Keratinocyte (primary cell): ENCODE measurements at regions not wholly inside any gene's neighbourhood (a gene's known extent, or its start where the extent isn't known, plus 50 kb on each side); places are given as distances from the start of the nearest gene placed in this dataset.

Experiments used
- CTCF ChIP-seq, 3 experiments: IDR thresholded peaks in 1 of 3; conservative IDR thresholded peaks in 1 of 3; optimal IDR thresholded peaks in 1 of 3; 2 replicates in 2 of 3; 3 replicates in 1 of 3; pipeline versions ENCODE3 to v1.5.1; 2011; ENCODE audit warnings: low read length in 3 of 3, mild to moderate bottlenecking in 3 of 3, moderate library complexity in 2 of 3, control low read depth in 1 of 3, inconsistent platforms in 1 of 3; ENCODE audit not compliant: insufficient read depth in 2 of 3; ENCODE audit errors: extremely low read depth in 1 of 3
- EZH2 ChIP-seq: IDR thresholded peaks from one replicate; pipeline ENCODE4 v1.6.1; 2012; ENCODE audit warnings: inconsistent platforms, mild to moderate bottlenecking, low read length, moderate library complexity

- no peak for TF ChIP-seq CTCF (optimal IDR thresholded peaks at IDR 0.05 in 1 of 3, IDR thresholded peaks at IDR 0.05 in 1 of 3, conservative IDR thresholded peaks at IDR 0.05 in 1 of 3; ENCODE audit: extremely low read depth in 1 of 3, insufficient read depth in 2 of 3, low read length in 3 of 3)
- TF ChIP-seq EZH2: no peak
Measured at GRCh38 chr14:105682956-105683570, 156.7 kb downstream of the TMEM121 start.
